ENCODE measurements at regions not wholly inside any gene's neighbourhood (a gene's known extent, or its start where the extent isn't known, plus 50 kb on each side); places are given as distances from the start of the nearest gene placed in this dataset.

GRCh38 chr9:8232726-8233125, 433.1 kb upstream of the DMAC1 start:
- no TSS peak for BruUV-seq (replicated peaks)
- ATAC-seq (no peak), FAIRE-seq (no peak), DNase-seq (ENCODE audit: low spot score) (no peak)
- Histone ChIP-seq H3K4me2 (ENCODE audit: low read depth, low read length) (no peak overlapping the region), H3K79me2 (ENCODE audit: insufficient read depth, low read length) (no peaks in the 10 kb centered on the region), H3K4me3 (replicated peaks in 1 of 3; ENCODE audit: insufficient read depth in 1 of 3, low read depth in 2 of 3, low read length in 3 of 3) (no peak overlapping the region), H3K36me3 (replicated peaks in 1 of 2; ENCODE audit: control insufficient read depth in 1 of 2, insufficient read depth in 2 of 2, low read length in 2 of 2) (no peaks in the 10 kb centered on the region), H3K9me3 (ENCODE audit: low read length) (peaks cover 92% of the 10 kb centered on the region), H3K4me1 (ENCODE audit: insufficient read depth, low read length) (no peaks in the 10 kb centered on the region), H3K27me3 (ENCODE audit: control insufficient read depth in 1 of 2, insufficient read depth in 2 of 2, low read length in 2 of 2) (no peaks in the 10 kb centered on the region), H3K27ac (ENCODE audit: extremely low read length, insufficient read depth, low read length) (no peak overlapping the region), H2AFZ (ENCODE audit: low read length) (no peak overlapping the region), H4K20me1 (ENCODE audit: insufficient read depth, low read length) (no peaks in the 10 kb centered on the region), H3K9ac (ENCODE audit: insufficient read depth, low read depth, low read length) (no peak overlapping the region)
- in situ Hi-C loops (cut with HindIII; ENCODE audit: extremely low pct_ligation_motif_present, low pct_unique_long_range_greater_than_20kb): no loop called here
- WGBS (ENCODE audit: low lambda C conversion rate): 17% methylated on average over 2 of the region's 2 CpGs
- POLR2A ChIA-PET: no interaction called here
- intact Hi-C loops (cut with micrococcal nuclease; ENCODE audit: unreplicated experiment): no loop called here
- CTCF ChIA-PET (ENCODE audit: low intra/inter-chr PET ratio, low total read pairs): no interaction called here
- no peak for TF ChIP-seq ZNF547 (CRISPR knock-in tag; IDR thresholded peaks at IDR 0.05)
- TF ChIP-seq, protein P1, sequence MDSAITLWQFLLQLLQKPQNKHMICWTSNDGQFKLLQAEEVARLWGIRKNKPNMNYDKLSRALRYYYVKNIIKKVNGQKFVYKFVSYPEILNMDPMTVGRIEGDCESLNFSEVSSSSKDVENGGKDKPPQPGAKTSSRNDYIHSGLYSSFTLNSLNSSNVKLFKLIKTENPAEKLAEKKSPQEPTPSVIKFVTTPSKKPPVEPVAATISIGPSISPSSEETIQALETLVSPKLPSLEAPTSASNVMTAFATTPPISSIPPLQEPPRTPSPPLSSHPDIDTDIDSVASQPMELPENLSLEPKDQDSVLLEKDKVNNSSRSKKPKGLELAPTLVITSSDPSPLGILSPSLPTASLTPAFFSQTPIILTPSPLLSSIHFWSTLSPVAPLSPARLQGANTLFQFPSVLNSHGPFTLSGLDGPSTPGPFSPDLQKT (CRISPR knock-in tag; IDR thresholded peaks at IDR 0.05; ENCODE audit: borderline replicate concordance): no peak
- TF ChIP-seq, protein P2, sequence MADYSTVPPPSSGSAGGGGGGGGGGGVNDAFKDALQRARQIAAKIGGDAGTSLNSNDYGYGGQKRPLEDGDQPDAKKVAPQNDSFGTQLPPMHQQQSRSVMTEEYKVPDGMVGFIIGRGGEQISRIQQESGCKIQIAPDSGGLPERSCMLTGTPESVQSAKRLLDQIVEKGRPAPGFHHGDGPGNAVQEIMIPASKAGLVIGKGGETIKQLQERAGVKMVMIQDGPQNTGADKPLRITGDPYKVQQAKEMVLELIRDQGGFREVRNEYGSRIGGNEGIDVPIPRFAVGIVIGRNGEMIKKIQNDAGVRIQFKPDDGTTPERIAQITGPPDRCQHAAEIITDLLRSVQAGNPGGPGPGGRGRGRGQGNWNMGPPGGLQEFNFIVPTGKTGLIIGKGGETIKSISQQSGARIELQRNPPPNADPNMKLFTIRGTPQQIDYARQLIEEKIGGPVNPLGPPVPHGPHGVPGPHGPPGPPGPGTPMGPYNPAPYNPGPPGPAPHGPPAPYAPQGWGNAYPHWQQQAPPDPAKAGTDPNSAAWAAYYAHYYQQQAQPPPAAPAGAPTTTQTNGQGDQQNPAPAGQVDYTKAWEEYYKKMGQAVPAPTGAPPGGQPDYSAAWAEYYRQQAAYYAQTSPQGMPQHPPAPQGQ (CRISPR knock-in tag; IDR thresholded peaks at IDR 0.05; ENCODE audit: borderline replicate concordance): no peak
- TF ChIP-seq ZNF256 (CRISPR knock-in tag; conservative IDR thresholded peaks at IDR 0.05): no peak
- TF ChIP-seq MTF1 (CRISPR knock-in tag; IDR thresholded peaks at IDR 0.05): no peak
- no peak for TF ChIP-seq ZSCAN25 (CRISPR knock-in tag; IDR thresholded peaks at IDR 0.05)
- TF ChIP-seq ZNF234 (CRISPR knock-in tag; conservative IDR thresholded peaks at IDR 0.05): no peak
- TF ChIP-seq ZNF790 (CRISPR knock-in tag; IDR thresholded peaks at IDR 0.05; ENCODE audit: borderline replicate concordance): no peak
- no peak for TF ChIP-seq ZNF609 (CRISPR knock-in tag; IDR thresholded peaks at IDR 0.05; ENCODE audit: borderline replicate concordance)
- TF ChIP-seq ZNF468 (CRISPR knock-in tag; IDR thresholded peaks at IDR 0.05): no peak
- TF ChIP-seq ZNF20 (CRISPR knock-in tag; IDR thresholded peaks at IDR 0.05): no peak
- no peak for TF ChIP-seq HNF1B (CRISPR knock-in tag; IDR thresholded peaks at IDR 0.05)
- no peak for TF ChIP-seq FLYWCH1 (CRISPR knock-in tag; IDR thresholded peaks at IDR 0.05)
- TF ChIP-seq PTBP1 (IDR thresholded peaks at IDR 0.05; ENCODE audit: low read depth, low read length, poor library complexity, severe bottlenecking): no peak
- TF ChIP-seq SMAD3 (CRISPR knock-in tag; IDR thresholded peaks at IDR 0.05): no peak
- no peak for TF ChIP-seq ZSCAN31 (CRISPR knock-in tag; IDR thresholded peaks at IDR 0.05; ENCODE audit: low read depth)
- TF ChIP-seq GLI4 (CRISPR knock-in tag; IDR thresholded peaks at IDR 0.05; ENCODE audit: borderline replicate concordance): no peak
